GM23338 (cell line): ENCODE measurements at regions not wholly inside any gene's neighbourhood (a gene's known extent, or its start where the extent isn't known, plus 50 kb on each side); places are given as distances from the start of the nearest gene placed in this dataset.

Experiments
- ATAC-seq: fragments of 200-7000 bp; cut with Tn5 transposase; 3 replicates; pipeline ENCODE4 v1.9.1; 2020
- DNase-seq: peaks from one replicate; pipeline ENCODE4 v3.0.0-alpha.2; 2015; ENCODE audit warnings: low spot score
- H2AFZ ChIP-seq: fragments of 200-600 bp; sonication (generic); 2 replicates; pipeline ENCODE4 v1.8.0; 2016; ENCODE audit warnings: antibody characterized with exemption, mild to moderate bottlenecking, moderate library complexity
- H3F3A ChIP-seq: fragments of 200-600 bp; sonication (generic); replicated peaks from 2 replicates; pipeline ENCODE4 v1.8.0; 2017; ENCODE audit warnings: antibody characterized with exemption, mixed run types, low read depth
- H3K27ac ChIP-seq: fragments of 200-600 bp; sonication (generic); 2 replicates; pipeline ENCODE4 v1.6.1; 2016; ENCODE audit warnings: low read depth
- H3K27me3 ChIP-seq: fragments of 200-600 bp; sonication (generic); 2 replicates; pipeline ENCODE4 v1.8.0; 2016; ENCODE audit warnings: mild to moderate bottlenecking, mixed run types, moderate library complexity; ENCODE audit not compliant: insufficient read depth
- H3K36me3 ChIP-seq: fragments of 200-600 bp; sonication (generic); 2 replicates; pipeline ENCODE4 v1.8.0; 2016; ENCODE audit warnings: mild to moderate bottlenecking; ENCODE audit not compliant: insufficient read depth
- H3K4me1 ChIP-seq: fragments of 200-600 bp; sonication (generic); 2 replicates; pipeline ENCODE4 v1.8.0; 2016; ENCODE audit warnings: mild to moderate bottlenecking, moderate library complexity; ENCODE audit not compliant: insufficient read depth
- H3K4me2 ChIP-seq: fragments of 200-600 bp; sonication (generic); 2 replicates; pipeline ENCODE4 v1.7.1; 2017; ENCODE audit warnings: mixed run types
- H3K4me3 ChIP-seq: fragments of 200-600 bp; sonication (generic); 2 replicates; pipeline ENCODE4 v1.6.1; 2016; ENCODE audit warnings: mixed run types
- H3K79me2 ChIP-seq: fragments of 200-600 bp; sonication (generic); replicated peaks from 2 replicates; pipeline ENCODE4 v1.8.0; 2017; ENCODE audit warnings: mild to moderate bottlenecking; ENCODE audit not compliant: insufficient read depth
- H3K9me2 ChIP-seq: fragments of 200-600 bp; sonication (generic); 2 replicates; pipeline ENCODE4 v1.8.0; 2017; ENCODE audit not compliant: insufficient read depth
- H4K20me1 ChIP-seq: fragments of 200-600 bp; sonication (generic); replicated peaks from 2 replicates; pipeline ENCODE4 v1.8.0; 2017; ENCODE audit warnings: mild to moderate bottlenecking; ENCODE audit not compliant: insufficient read depth
- H3K27ac Mint-ChIP-seq: 2 replicates; pipeline ENCODE4 v1.8.0; 2020; ENCODE audit warnings: inconsistent platforms, mild to moderate bottlenecking, moderate library complexity, mixed read lengths
- H3K27me3 Mint-ChIP-seq: 3 replicates; pipeline ENCODE4 v1.8.0; 2022; ENCODE audit warnings: low read depth, mild to moderate bottlenecking, moderate library complexity, mixed read lengths, inconsistent platforms; ENCODE audit not compliant: insufficient read depth, poor library complexity
- H3K36me3 Mint-ChIP-seq: 3 replicates; pipeline ENCODE4 v1.8.0; 2021; ENCODE audit warnings: low read depth, mild to moderate bottlenecking, inconsistent platforms, moderate library complexity, mixed read lengths
- H3K4me1 Mint-ChIP-seq: 3 replicates; pipeline ENCODE4 v1.8.0; 2020; ENCODE audit warnings: mild to moderate bottlenecking, inconsistent platforms, mixed read lengths
- H3K4me3 Mint-ChIP-seq: 3 replicates; pipeline ENCODE4 v1.8.0; 2021; ENCODE audit warnings: moderate library complexity, mild to moderate bottlenecking, inconsistent platforms, mixed read lengths
- H3K9me3 Mint-ChIP-seq: 3 replicates; pipeline ENCODE4 v1.8.0; 2020; ENCODE audit warnings: moderate library complexity, mild to moderate bottlenecking, inconsistent platforms, mixed read lengths
- CTCF ChIP-seq, 2 experiments: fragments of 200-600 bp in 1 of 2; sonication (generic) in 1 of 2; conservative IDR thresholded peaks; 2 replicates each; pipeline versions ENCODE4 v1.5.1 to v1.6.1; 2016 to 2017; ENCODE audit warnings: antibody characterized with exemption in 2 of 2, low read depth in 2 of 2, mild to moderate bottlenecking in 2 of 2, moderate library complexity in 1 of 2
- ETS1 ChIP-seq: IDR thresholded peaks from 2 replicates; pipeline ENCODE4 v1.6.1; 2016; ENCODE audit warnings: antibody characterized with exemption
- EZH2 ChIP-seq: fragments of 200-600 bp; sonication (generic); IDR thresholded peaks from one replicate; pipeline ENCODE4 v1.8.0; 2017; ENCODE audit warnings: antibody characterized with exemption, mild to moderate bottlenecking, low read depth; ENCODE audit not compliant: unreplicated experiment
- JUNB ChIP-seq: IDR thresholded peaks from one replicate; pipeline ENCODE4 v1.6.1; 2016; ENCODE audit warnings: antibody characterized with exemption; ENCODE audit not compliant: unreplicated experiment
- NANOG ChIP-seq: IDR thresholded peaks from 2 replicates; pipeline ENCODE4 v1.6.1; 2016; ENCODE audit warnings: antibody characterized with exemption, borderline replicate concordance
- POLR2AphosphoS5 ChIP-seq: IDR thresholded peaks from 2 replicates; pipeline ENCODE4 v1.6.1; 2016; ENCODE audit warnings: antibody characterized with exemption, low read depth
- REST ChIP-seq: IDR thresholded peaks from one replicate; pipeline ENCODE4 v1.6.1; 2018; ENCODE audit warnings: antibody characterized with exemption; ENCODE audit not compliant: unreplicated experiment
- STAT1 ChIP-seq: IDR thresholded peaks from one replicate; pipeline ENCODE4 v1.6.1; 2016; ENCODE audit warnings: antibody characterized with exemption; ENCODE audit not compliant: unreplicated experiment
- ZNF114 ChIP-seq: fragments of 250-450 bp; sonication (Bioruptor Pico); IDR thresholded peaks from 2 replicates; pipeline ENCODE4 v1.5.0; 2020; ENCODE audit warnings: mild to moderate bottlenecking, moderate library complexity
- ZNF331 ChIP-seq: fragments of 250-450 bp; sonication (Bioruptor Pico); IDR thresholded peaks from 2 replicates; pipeline ENCODE4 v1.5.0; 2020; ENCODE audit warnings: low read depth, mild to moderate bottlenecking, moderate library complexity

- H2AFZ ChIP-seq = no peak overlapping the region
Measured at GRCh38 chr7:106476751-106477150, 184.2 kb downstream of the CCDC71L start.

GRCh38 chr7:106472741-106473140, 188.0 kb upstream of the NAMPT start:
- ATAC-seq = no peak
- H3K27me3 Mint-ChIP-seq = peaks cover 1% of the 10 kb centered on the region
- H3K79me2 ChIP-seq = no peaks in the 10 kb centered on the region

More at GRCh38 chr7:106476751-106477150, 184.2 kb downstream of the CCDC71L start:
- H3K27ac ChIP-seq = no peak overlapping the region
- no peaks in the 10 kb centered on the region for H3K79me2 ChIP-seq
- no peaks in the 10 kb centered on the region for H4K20me1 ChIP-seq
- H3K4me1 ChIP-seq = no peaks in the 10 kb centered on the region
- H3K4me1 Mint-ChIP-seq = peaks cover 3% of the 10 kb centered on the region; the same call in 1 of the 3 replicates
- H3K4me3 Mint-ChIP-seq = no peak overlapping the region
- DNase-seq = no peak
- no peak overlapping the region for H3K4me3 ChIP-seq
- peaks cover 10% of the 10 kb centered on the region for H3K9me2 ChIP-seq
- TF ChIP-seq EZH2 = no peak
- no peaks in the 10 kb centered on the region for H3K27me3 ChIP-seq
- no peaks in the 10 kb centered on the region for H3K36me3 Mint-ChIP-seq
- H3K4me2 ChIP-seq = no peak overlapping the region
- no peaks in the 10 kb centered on the region for H3K9me3 Mint-ChIP-seq
- H3K27me3 Mint-ChIP-seq = no peaks in the 10 kb centered on the region
- no peak for ATAC-seq
- no peaks in the 10 kb centered on the region for H3K36me3 ChIP-seq
- H3F3A ChIP-seq = no peaks in the 10 kb centered on the region
- H3K27ac Mint-ChIP-seq = no peak overlapping the region

GRCh38 chr7:106471686-106472440, 187.1 kb upstream of the NAMPT start:
- no peaks in the 10 kb centered on the region for H4K20me1 ChIP-seq
- Mint-ChIP-seq H3K27me3 (peaks cover 1% of the 10 kb centered on the region), H3K36me3 (no peaks in the 10 kb centered on the region), H3K4me3 (no peak overlapping the region), H3K9me3 (no peaks in the 10 kb centered on the region), H3K27ac (no peak overlapping the region), H3K4me1 (peaks cover 22% of the 10 kb centered on the region)
- ATAC-seq = no peak
- DNase-seq = no peak
- H3K4me2 ChIP-seq = no peak overlapping the region
- H3F3A ChIP-seq = no peaks in the 10 kb centered on the region
- peaks cover 7% of the 10 kb centered on the region; the same call in 1 of the 2 replicates for H3K4me1 ChIP-seq
- no peaks in the 10 kb centered on the region for H3K27me3 ChIP-seq
- H3K27ac ChIP-seq = no peak overlapping the region
- peak overlapping the region; percentile 40 for H2AFZ ChIP-seq
- no peak overlapping the region for H3K4me3 ChIP-seq
- no peaks in the 10 kb centered on the region for H3K79me2 ChIP-seq
- peaks cover 19% of the 10 kb centered on the region for H3K9me2 ChIP-seq
- no peaks in the 10 kb centered on the region for H3K36me3 ChIP-seq
- TF ChIP-seq JUNB = no peak
- TF ChIP-seq ZNF114 = no peak
- TF ChIP-seq CTCF (conservative IDR thresholded peaks at IDR 0.05; ENCODE audit: low read depth in 2 of 2) = no peak
- TF ChIP-seq NANOG = no peak
- no peak for TF ChIP-seq STAT1
- TF ChIP-seq EZH2 = no peak
- TF ChIP-seq REST = no peak
- TF ChIP-seq ETS1 = no peak

More at GRCh38 chr7:106472741-106473140, 188.0 kb upstream of the NAMPT start:
- TF ChIP-seq POLR2AphosphoS5 = no peak
- no peak for TF ChIP-seq EZH2
- TF ChIP-seq ZNF331 = no peak
- TF ChIP-seq STAT1 = no peak
- no peak for TF ChIP-seq ETS1
- Mint-ChIP-seq H3K9me3 (no peaks in the 10 kb centered on the region), H3K36me3 (no peaks in the 10 kb centered on the region), H3K27ac (no peak overlapping the region), H3K4me1 (peaks cover 15% of the 10 kb centered on the region), H3K4me3 (no peak overlapping the region)
- Histone ChIP-seq H3F3A (no peaks in the 10 kb centered on the region), H3K4me3 (no peak overlapping the region), H4K20me1 (no peaks in the 10 kb centered on the region), H3K36me3 (no peaks in the 10 kb centered on the region), H3K9me2 (peaks cover 19% of the 10 kb centered on the region), H3K27ac (no peak overlapping the region), H2AFZ (no peak overlapping the region), H3K4me2 (no peak overlapping the region), H3K4me1 (peaks cover 7% of the 10 kb centered on the region; the same call in 1 of the 2 replicates), H3K27me3 (no peaks in the 10 kb centered on the region)
- DNase-seq = no peak
